Activated CD8-positive, alpha-beta memory T cell treated with anti-CD3 and anti-CD28 coated beads, Interleukin-2, amount 10 ng/mL, durations not matched to agents 7 days and 5 days (primary cell): ENCODE measurements at regions not wholly inside any gene's neighbourhood (a gene's known extent, or its start where the extent isn't known, plus 50 kb on each side); places are given as distances from the start of the nearest gene placed in this dataset.
"Not testable (repeated sequence)": the region's sequence is repeated elsewhere in the genome, so short reads cannot be mapped to it uniquely, and the experiment has no call there.

Experiments
- ATAC-seq: fragments of 150-1000 bp; cut with Tn5 transposase; one replicate; pipeline ENCODE4 v1.10.0; 2021; ENCODE audit warnings: moderate library complexity
- CTCF ChIA-PET: fragments of 350-600 bp; sonication (Branson Sonifier 250); formaldehyde crosslinking; loops from one replicate; lab custom pipeline; 2021; ENCODE audit warnings: antibody characterized with exemption; lab: Charles Lee
- DNase-seq: peaks from one replicate; pipeline ENCODE4 v3.0.0-alpha.2; 2020
- H3K27ac Mint-ChIP-seq: one replicate; pipeline ENCODE4 v1.8.0; 2021; ENCODE audit warnings: mild to moderate bottlenecking, mixed read lengths
- H3K27me3 Mint-ChIP-seq: one replicate; pipeline ENCODE4 v1.8.0; 2021; ENCODE audit warnings: mixed read lengths
- H3K36me3 Mint-ChIP-seq: one replicate; pipeline ENCODE4 v1.8.0; 2021; ENCODE audit warnings: mild to moderate bottlenecking, mixed read lengths
- H3K4me1 Mint-ChIP-seq: one replicate; pipeline ENCODE4 v1.8.0; 2021; ENCODE audit warnings: mixed read lengths
- H3K4me3 Mint-ChIP-seq: one replicate; pipeline ENCODE4 v1.8.0; 2021; ENCODE audit warnings: mild to moderate bottlenecking, moderate library complexity, mixed read lengths
- H3K9me3 Mint-ChIP-seq: one replicate; pipeline ENCODE4 v1.8.0; 2022; ENCODE audit warnings: low read depth, mixed read lengths

- Mint-ChIP-seq H3K4me1 (no peaks in the 10 kb centered on the region), H3K27ac (no peak overlapping the region), H3K9me3 (peaks cover 2% of the 10 kb centered on the region), H3K27me3 (no peaks in the 10 kb centered on the region), H3K4me3 (no peak overlapping the region), H3K36me3 (no peaks in the 10 kb centered on the region)
- CTCF ChIA-PET = interaction anchor here (0.7 kb wide), 1 partner anchor 38 kb away, joined by 3 read pairs; no protein-coding TSS in a partner anchor
- DNase-seq (no peak), ATAC-seq (no peak)
Measured at GRCh38 chr3:159741281-159741680, 247.4 kb upstream of the IL12A start.

GRCh38 chr3:159748425-159748824 lies 240.2 kb upstream of the IL12A start:
- no peak overlapping the region for H3K27ac Mint-ChIP-seq
- no peaks in the 10 kb centered on the region for H3K36me3 Mint-ChIP-seq
- H3K9me3 Mint-ChIP-seq = no peaks in the 10 kb centered on the region
- no peak overlapping the region for H3K4me3 Mint-ChIP-seq
- DNase-seq (no peak), ATAC-seq (no peak)
- H3K4me1 Mint-ChIP-seq = no peaks in the 10 kb centered on the region
- no peaks in the 10 kb centered on the region for H3K27me3 Mint-ChIP-seq
- CTCF ChIA-PET = no interaction called here

GRCh38 chr3:159749406-159749805 lies 239.2 kb upstream of the IL12A start:
- DNase-seq = no peak
- Mint-ChIP-seq H3K9me3 (no peaks in the 10 kb centered on the region), H3K27ac (no peak overlapping the region), H3K4me3 (no peak overlapping the region), H3K4me1 (no peaks in the 10 kb centered on the region), H3K27me3 (no peaks in the 10 kb centered on the region), H3K36me3 (no peaks in the 10 kb centered on the region)
- no peak for ATAC-seq
- CTCF ChIA-PET = no interaction called here

- DNase-seq = no peak
- H3K9me3 Mint-ChIP-seq = no peaks in the 10 kb centered on the region
- H3K36me3 Mint-ChIP-seq = no peaks in the 10 kb centered on the region
- H3K4me3 Mint-ChIP-seq = no peak overlapping the region
- no peak for ATAC-seq
- CTCF ChIA-PET = interaction anchor here (0.6 kb wide), 1 partner anchor 413 kb away, joined by 4 read pairs; no protein-coding TSS in a partner anchor
- H3K4me1 Mint-ChIP-seq = no peaks in the 10 kb centered on the region
- H3K27ac Mint-ChIP-seq = no peak overlapping the region
- no peaks in the 10 kb centered on the region for H3K27me3 Mint-ChIP-seq
Measured at GRCh38 chr3:159751146-159751545, 237.5 kb upstream of the IL12A start.

GRCh38 chr3:159751752-159752151 lies 236.9 kb upstream of the IL12A start:
- Mint-ChIP-seq H3K27me3 (no peaks in the 10 kb centered on the region), H3K4me3 (no peak overlapping the region), H3K36me3 (no peaks in the 10 kb centered on the region), H3K27ac (no peak overlapping the region), H3K9me3 (peaks cover 3% of the 10 kb centered on the region), H3K4me1 (no peaks in the 10 kb centered on the region)
- CTCF ChIA-PET = no interaction called here
- DNase-seq = no peak
- ATAC-seq = no peak

GRCh38 chr3:159756279-159757207 lies 232.1 kb upstream of the IL12A start:
- CTCF ChIA-PET, H3K36me3 Mint-ChIP-seq, H3K4me3 Mint-ChIP-seq, ATAC-seq, H3K27me3 Mint-ChIP-seq, DNase-seq, H3K27ac Mint-ChIP-seq, H3K9me3 Mint-ChIP-seq, H3K4me1 Mint-ChIP-seq: not testable (repeated sequence)

GRCh38 chr3:159757341-159758060 lies 231.1 kb upstream of the IL12A start:
- H3K4me3 Mint-ChIP-seq = no peak overlapping the region
- no peak overlapping the region for H3K27ac Mint-ChIP-seq
- DNase-seq (no peak), ATAC-seq (no peak)
- H3K9me3 Mint-ChIP-seq = peaks cover 6% of the 10 kb centered on the region
- CTCF ChIA-PET = no interaction called here
- H3K4me1 Mint-ChIP-seq = no peaks in the 10 kb centered on the region
- peaks cover 17% of the 10 kb centered on the region for H3K27me3 Mint-ChIP-seq
- H3K36me3 Mint-ChIP-seq = no peaks in the 10 kb centered on the region

GRCh38 chr3:159760046-159760445 lies 228.6 kb upstream of the IL12A start:
- Mint-ChIP-seq H3K27ac (no peak overlapping the region), H3K4me1 (peaks cover 7% of the 10 kb centered on the region), H3K4me3 (no peak overlapping the region), H3K27me3 (peaks cover 31% of the 10 kb centered on the region), H3K9me3 (peaks cover 6% of the 10 kb centered on the region), H3K36me3 (no peaks in the 10 kb centered on the region)
- DNase-seq (no peak), ATAC-seq (no peak)
- CTCF ChIA-PET = no interaction called here

- peaks cover 6% of the 10 kb centered on the region for H3K9me3 Mint-ChIP-seq
- DNase-seq (no peak), ATAC-seq (no peak)
- no peaks in the 10 kb centered on the region for H3K36me3 Mint-ChIP-seq
- CTCF ChIA-PET = no interaction called here
- peaks cover 44% of the 10 kb centered on the region for H3K27me3 Mint-ChIP-seq
- no peak overlapping the region for H3K27ac Mint-ChIP-seq
- no peak overlapping the region for H3K4me3 Mint-ChIP-seq
- H3K4me1 Mint-ChIP-seq = peaks cover 13% of the 10 kb centered on the region
Measured at GRCh38 chr3:159761369-159761768, 227.3 kb upstream of the IL12A start.

GRCh38 chr3:159761848-159762635 lies 226.6 kb upstream of the IL12A start:
- H3K27me3 Mint-ChIP-seq = peaks cover 51% of the 10 kb centered on the region
- H3K4me3 Mint-ChIP-seq = no peak overlapping the region
- H3K9me3 Mint-ChIP-seq = peaks cover under 1% of the 10 kb centered on the region

GRCh38 chr3:159763011-159763601 lies 225.5 kb upstream of the IL12A start:
- Mint-ChIP-seq H3K4me3 (peak overlapping the region; percentile 74), H3K9me3 (no peaks in the 10 kb centered on the region), H3K27ac (no peak overlapping the region), H3K27me3 (peaks cover 58% of the 10 kb centered on the region), H3K4me1 (peaks cover 13% of the 10 kb centered on the region), H3K36me3 (no peaks in the 10 kb centered on the region)
- ATAC-seq = peak; percentile 71
- CTCF ChIA-PET = no interaction called here
- peak; percentile 73 for DNase-seq

More at GRCh38 chr3:159761848-159762635, 226.6 kb upstream of the IL12A start:
- CTCF ChIA-PET = no interaction called here
- peaks cover 13% of the 10 kb centered on the region for H3K4me1 Mint-ChIP-seq
- ATAC-seq = no peak
- no peaks in the 10 kb centered on the region for H3K36me3 Mint-ChIP-seq
- DNase-seq = no peak
- H3K27ac Mint-ChIP-seq = no peak overlapping the region

- CTCF ChIA-PET = no interaction called here
- ATAC-seq = peak; percentile 83
- Mint-ChIP-seq H3K27me3 (peaks cover 63% of the 10 kb centered on the region), H3K27ac (no peak overlapping the region), H3K36me3 (no peaks in the 10 kb centered on the region), H3K4me3 (peak overlapping the region; percentile 74), H3K4me1 (peaks cover 13% of the 10 kb centered on the region), H3K9me3 (no peaks in the 10 kb centered on the region)
- peak; percentile 58 for DNase-seq
Measured at GRCh38 chr3:159763602-159764489, 224.8 kb upstream of the IL12A start.
